T-helper 1 cell treated with Interleukin-12 subunit alpha and Interleukin-12 subunit beta and Interleukin-4 antibody, amounts not matched to agents 30 ng/mL and 1 ng/mL, for 36 hours (primary cell): ENCODE measurements at regions not wholly inside any gene's neighbourhood (a gene's known extent, or its start where the extent isn't known, plus 50 kb on each side); places are given as distances from the start of the nearest gene placed in this dataset.

ENCODE experiments used
- intact Hi-C: fragments of 100-400 bp; cut with micrococcal nuclease; formaldehyde crosslinking; loops from one replicate; pipeline ENCODE4 v1.15.1; 2024

DNA sequence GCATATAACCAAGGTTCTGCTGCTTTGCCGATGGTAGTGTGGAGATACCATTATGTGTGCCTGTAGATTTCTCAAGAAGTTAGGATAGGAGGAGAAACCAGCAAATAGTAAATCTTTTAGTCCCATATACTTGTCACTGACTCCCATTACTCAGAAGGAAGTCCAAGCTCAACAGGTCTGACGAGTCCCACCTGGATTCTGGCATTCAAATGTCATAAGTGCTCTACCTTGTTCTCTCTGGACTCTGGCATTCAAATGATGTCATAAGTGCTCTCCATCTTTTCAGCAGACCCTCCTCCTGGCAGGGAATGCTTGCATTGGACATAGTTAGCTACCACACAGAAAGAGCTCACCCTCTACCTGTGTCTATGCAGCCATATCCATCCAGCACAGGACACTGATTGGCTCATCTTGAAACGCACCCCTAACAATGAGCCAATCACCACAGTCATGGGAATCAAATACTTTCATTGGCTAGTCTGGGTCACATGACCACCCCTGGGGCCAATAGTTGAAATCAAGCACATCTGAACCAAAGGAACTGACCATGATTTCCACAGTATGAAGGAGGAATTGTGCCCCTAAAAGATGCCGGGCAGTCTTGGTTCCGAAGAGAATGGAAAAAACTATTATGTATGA lies 205.0 kb upstream of the ADAMTS9 start:
- intact Hi-C loops = no loop called here

DNA sequence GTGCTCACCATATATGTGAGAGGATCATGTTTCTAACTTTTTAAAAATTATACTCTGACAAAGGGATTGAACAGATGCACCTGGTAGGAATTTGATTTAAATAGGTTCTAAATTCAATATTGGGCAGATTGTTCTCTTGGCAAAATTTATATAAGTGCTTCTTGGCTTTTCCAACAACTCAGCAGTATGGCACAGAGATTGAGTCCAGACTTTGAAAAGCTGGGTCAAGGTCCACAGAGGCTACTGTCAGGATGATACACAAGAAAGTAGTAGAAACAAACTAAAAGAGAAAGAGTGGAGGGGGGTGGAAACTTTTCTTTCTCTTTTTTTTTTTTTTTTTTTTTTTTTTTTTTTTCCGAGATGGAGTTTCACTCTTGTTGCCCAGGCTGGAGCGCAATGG lies 203.2 kb upstream of the ADAMTS9 start:
- intact Hi-C loops = no loop called here

DNA sequence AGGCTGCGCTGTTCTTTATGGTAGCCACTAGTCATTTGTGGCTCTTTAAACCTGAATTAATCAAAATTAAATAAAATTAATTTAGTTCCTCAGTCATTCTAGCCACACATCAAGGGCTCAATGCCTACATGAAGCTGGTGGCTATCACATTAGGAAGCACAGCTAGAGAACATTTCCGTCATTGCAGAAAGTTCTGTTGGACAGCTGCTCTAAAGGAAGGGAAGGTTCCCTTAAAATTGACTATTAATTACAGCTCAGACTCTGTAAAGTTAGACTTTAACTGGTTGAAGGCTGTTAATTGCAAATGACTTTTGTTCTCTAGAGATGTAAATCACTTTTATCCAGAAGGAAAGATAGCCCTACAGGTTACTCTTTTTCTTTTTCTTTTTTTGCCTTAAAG lies 202.7 kb upstream of the ADAMTS9 start:
- intact Hi-C loops = no loop called here

DNA sequence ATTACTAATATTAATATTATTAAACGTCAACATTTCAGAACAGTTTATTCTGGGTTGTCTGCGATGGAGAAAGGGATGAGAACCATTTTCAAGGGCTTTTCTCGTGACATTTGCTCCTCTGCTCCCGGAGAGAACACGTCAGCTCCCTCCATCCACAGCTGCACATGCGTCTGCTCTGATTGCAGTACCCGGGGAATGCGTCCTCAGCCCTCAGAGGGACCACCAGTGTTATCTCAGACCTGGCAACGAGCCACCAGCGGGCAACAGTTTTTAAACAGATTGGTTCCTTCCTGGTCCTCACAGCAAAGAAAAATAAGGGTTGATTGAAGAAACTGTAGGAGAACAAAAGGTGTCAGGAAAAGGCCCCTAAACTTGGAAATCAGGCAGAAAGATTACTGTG lies 202.2 kb upstream of the ADAMTS9 start:
- intact Hi-C loops = no loop called here

DNA sequence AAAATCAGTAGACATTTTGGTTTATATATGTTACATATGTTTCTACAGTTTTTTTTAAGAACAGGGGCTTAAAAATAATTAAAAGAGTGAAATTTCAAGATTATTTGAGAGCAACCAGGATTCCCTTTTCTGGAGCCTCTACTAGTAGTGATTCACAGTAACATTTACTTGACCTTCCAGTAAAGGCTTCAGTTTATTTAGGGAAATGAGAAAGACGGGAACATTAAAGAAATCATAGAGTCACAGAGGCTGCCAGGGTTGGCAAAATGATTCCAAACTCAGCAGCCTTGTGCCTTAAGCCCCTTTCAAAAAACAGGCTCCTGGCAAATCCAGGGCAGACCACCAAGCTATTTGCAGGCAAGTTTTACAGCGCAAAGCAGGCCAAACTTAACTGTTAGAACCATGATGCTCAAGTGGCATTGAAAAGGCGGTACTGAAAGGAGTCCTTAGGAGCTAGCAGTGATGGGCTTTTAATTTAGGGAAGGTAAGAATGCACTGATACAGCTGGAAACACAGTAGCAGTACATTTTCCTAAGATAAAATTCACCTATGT lies 201.1 kb upstream of the ADAMTS9 start:
- intact Hi-C loops = no loop called here

DNA sequence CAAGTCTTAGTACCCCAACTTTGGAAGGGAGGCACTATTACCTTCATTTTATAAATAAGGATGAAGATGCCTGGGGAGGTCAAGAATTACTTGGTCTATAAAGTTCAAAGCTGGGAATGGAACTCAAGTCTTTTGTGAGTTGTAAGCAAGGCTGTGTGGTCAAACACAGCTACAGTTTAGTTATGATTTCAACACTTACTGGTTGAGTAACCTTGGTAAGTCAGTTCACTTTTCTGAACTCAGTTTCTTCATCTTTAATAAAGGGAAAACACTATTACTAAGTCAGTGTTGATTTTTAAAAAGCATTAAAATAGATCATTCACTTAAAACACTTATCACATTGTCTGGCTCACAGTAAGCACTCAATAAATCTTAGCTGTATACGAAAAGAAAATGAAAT lies 200.4 kb upstream of the ADAMTS9 start:
- intact Hi-C loops = no loop called here

DNA sequence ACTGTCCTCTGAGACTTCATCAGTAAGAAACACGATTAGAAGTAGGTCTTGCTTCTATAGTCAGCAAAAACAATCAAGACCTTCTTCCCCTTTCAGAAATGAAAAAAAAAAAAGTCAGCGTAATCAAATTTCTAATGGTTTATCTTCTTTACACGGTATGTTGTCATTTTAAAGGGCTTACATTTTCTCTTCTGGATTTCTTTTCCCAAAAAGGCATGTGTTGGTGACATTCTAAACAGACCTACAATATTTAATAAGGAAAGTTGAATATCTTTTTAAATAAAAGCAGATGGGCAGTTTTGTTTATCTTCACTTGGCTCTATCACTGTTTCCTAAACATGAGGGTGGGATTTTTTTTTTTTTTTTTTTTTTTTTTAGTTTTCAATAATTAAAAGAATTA lies 197.3 kb upstream of the ADAMTS9 start:
- intact Hi-C loops = no loop called here

DNA sequence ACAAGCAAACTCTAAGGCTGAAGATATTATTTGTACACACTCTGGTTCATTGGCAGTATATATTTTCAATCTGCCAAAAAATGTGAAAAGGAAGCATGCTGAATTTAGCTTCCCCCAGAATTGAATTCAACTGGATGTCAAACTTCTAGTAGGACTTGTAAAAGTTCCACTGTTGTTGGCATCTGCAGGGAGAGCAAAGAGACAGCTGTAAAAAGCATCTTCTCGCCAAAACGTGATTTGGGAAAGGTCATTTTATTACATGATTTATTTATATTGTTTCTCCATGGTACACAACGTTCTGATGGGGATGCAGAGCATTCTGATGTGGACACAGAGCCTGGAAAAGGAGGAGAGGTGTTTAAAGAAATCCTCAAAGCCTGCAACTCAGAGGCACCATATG lies 196.7 kb upstream of the ADAMTS9 start:
- intact Hi-C loops = no loop called here

DNA sequence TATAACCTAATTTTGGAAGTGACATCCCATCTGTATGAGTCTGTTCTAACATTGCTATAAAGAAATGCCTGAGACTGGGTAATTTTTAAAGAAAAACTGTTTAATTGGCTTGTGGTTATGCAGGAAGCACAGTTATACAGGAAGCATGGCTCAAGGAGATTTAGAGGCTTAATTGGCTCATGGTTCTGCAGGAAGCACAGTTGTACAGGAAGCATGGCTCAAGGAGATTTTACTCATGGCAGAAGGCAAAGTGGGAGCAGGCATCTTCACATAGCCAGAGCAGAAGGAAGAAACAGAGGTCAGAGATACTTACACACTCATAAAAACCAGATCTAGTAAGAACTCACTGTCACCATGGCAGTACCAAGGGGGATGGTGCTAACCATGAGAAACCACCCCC lies 193.1 kb upstream of the ADAMTS9 start:
- intact Hi-C loops = no loop called here

DNA sequence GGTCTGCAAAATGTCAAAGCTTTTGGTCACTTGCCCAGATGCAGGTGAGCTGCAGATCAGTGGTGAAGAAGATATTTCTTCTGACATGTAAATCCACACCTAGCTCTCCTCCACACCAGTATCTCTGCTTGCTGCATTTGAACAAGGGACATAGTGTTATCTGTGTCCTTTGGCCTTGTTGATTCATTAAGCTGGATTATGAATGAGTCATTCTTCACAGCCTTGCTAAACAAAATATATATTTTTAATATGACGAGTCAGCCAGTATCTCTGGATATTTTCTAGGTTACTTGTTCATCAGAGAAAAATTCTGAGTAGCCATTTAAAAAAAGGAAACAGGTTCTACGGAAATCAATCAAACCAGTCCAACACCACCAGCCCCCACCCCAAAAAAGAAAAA lies 190.6 kb upstream of the ADAMTS9 start:
- intact Hi-C loops = no loop called here

DNA sequence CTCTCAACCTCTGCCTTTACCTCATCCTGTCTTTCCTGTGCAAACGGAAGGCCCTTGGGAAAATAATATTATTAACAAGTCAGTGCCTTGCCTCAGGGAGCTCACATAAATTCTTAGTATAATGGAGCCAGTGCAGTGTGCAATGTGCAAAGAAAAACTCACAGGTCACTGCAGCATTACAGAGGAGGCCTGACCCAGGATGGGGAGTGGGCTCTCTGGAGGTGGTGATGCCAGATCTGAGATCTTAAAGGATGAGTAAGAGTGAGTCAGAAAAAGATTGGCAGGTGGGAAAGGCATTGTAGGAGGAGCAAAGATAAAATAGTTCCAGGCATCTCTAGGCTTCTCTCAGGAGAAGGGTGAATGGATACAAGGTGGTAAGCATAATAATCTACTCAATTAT lies 185.6 kb upstream of the ADAMTS9 start:
- intact Hi-C loops = no loop called here

DNA sequence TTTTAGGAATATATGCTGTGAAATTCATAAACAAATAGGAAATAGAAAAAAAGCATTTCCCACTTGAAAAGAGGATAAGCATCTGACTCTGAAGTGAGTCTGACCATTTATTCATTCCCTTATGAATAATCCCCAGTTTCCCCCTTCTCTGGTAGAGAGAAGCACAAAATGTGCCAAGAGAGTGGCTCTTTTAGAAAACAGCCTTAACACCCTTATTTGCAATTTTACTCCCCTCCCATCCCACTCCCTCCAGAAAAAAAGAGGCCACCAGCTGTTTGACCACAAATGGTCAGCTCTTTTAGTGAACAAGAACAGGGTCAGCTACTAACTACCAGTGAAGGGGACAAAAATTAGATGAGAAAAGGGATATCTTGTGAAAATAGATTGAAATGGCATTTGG lies 184.5 kb upstream of the ADAMTS9 start:
- intact Hi-C loops = no loop called here

DNA sequence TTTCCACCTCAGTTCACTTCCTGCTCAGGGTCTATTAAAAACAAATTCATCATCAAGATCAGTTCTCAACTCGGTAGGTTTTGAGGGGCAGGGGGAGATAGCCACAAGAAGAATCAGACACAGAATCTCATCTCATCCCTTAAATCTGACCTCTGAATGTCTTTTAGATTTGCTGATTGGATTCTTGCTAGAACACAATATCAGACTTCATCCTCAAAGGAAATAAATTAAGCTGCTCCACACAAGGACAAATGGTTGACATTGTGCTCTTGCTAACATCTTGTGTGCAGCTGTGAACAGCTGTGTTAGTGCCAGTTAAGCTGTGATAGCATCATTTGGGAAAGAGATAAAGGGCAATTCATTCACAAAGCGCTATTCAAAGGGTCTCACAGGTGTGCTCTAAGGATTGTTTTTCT lies 184.0 kb upstream of the ADAMTS9 start:
- intact Hi-C loops = no loop called here

DNA sequence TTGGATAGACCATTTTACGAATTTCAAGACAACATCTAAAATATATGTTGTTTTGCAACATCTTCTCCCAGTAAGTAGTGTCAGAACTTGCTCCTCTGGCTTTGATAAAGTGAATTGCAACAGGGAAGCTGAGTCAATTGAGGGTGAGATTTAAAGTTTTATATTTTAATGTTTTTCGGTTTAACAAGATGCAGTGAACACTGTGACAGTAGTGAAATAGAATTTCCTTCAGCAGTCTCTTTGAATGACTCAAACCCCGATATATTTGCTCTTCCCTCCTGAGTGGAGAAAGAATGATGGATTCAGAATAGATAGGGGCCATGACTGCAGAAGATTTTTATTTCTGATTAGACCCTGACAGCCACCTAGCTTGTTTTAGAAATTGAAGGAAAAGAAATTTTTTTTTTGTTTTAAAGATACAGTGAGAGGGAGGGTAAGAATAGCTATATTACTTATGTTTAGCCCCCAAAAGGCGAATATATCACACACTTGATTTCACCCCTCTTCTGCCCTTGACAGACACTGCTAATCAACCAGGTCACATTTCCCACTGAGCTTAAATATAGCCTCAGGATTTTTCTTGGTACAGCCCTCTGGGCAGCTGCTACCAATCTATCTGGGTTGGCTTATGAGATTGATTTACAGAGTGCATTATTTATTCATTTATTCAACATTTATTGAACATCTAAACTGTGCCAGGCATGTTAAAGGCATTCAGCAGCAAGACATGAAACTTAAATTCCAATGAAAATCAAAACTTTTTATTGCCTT lies 183.3 kb upstream of the ADAMTS9 start:
- intact Hi-C loops = no loop called here

DNA sequence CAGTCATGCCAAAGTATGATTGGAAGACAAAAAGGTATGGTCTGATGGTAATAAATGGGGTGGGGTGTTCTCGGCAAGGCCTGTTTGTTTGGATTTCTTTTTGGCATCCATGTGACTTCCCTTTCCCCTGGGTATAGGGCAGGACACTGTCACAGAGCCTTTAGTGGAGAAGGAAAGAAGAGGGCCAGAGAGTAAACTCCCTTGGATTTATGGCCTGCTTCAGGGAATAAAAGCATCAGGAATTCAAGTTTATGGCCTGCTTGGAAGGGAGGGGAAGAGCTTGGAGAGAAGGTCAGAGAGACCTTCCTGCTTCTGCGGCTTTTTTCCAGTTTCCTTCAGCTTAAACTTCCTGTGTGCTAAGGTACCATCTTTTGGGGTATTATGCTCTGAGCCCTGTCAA lies 179.4 kb upstream of the ADAMTS9 start:
- intact Hi-C loops = no loop called here

DNA sequence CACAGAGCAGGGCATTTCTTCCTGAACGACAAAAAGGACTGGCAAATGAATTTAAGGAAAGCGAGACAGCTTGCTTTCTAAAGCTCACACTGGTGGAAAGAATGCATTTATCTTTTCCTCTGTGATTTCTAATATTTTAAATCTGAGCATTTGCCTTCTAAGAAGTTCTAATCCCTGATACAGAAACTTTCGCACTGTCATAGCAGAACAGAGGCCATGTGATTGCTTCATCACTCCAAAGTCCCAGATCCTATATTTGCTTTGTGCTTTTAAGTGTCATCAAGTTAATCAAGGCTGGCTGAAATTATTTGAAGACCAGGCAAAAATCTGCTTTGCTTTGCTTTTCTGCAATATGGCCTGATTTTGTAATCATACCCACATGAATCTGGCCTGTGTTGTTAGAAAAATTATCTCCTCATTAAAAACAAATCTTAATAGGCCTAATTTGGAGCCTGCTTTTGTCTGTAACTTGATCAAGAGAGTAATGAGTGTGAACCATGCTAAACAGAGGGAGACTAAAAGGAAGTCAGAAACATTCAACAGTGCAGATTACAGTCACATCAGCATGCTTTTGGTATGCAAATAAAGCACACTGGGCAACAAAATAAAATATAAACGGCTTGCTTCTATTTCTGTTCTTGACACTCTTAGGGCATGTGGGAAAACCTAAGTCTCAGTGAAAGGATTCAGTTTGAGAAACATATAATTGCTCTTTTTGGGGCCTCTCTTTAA lies 178.2 kb upstream of the ADAMTS9 start:
- intact Hi-C loops = no loop called here

DNA sequence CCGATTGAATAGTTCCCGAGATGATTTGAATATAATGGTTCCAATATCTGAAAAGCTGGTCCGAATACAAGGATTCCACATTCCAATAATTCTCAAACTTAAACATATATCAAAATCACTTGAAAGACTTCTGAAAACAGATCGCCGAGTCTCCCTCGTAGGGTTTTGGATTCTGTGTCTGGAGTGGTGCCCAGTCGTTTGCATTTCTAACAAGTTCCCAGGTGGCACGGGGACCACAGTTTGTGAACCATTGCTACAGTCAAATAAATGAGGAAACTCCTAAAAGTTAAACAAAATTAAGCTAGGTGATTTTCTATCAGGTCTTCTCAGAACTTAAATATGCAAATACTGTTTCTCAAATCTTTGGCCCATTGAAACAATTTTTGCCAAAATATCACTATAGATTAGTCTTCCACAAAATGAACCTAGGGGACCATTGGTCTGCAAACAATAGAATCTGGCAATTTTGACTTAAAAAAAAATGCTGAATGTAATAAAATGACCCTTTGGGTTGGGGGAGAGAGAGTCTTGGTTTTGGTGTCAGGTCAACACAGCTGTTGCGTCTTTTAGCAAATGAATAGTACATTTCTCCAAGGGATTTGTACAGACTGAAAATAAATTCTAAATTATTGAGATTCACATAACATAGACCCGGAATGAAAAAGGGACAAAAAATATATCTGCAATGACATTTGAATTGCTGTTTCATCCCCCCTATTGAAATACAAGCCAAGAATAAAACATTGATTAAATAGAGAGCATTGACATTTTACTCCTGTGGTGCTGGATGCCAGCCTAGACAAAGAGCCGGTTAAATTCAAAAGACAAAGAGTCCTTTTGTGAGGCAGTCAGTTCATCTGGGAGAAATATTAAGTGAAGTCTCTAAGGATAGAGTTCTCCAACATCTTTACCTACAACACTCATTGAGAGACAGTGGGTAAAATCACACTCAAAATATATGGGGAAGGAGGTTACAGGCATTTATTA lies 175.7 kb upstream of the ADAMTS9 start:
- intact Hi-C loops = no loop called here

DNA sequence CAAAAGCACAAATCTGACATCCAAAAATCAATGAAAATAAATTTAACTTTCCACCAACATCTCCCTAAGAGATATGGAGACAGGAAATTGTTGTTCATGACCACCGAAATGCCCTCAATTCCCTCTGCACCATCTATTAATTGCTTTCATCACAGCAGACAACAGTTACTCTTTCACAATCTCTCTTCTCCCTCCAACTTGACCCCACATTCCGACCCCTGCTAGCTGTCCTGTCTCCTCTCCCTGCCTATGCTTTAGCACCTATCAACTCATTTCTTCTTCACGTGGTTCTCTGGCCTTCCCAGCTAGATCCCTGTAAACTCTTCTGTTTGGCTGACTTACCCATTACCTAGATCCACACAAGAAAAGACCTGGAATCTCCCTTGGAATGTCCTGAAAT lies 173.9 kb upstream of the ADAMTS9 start:
- intact Hi-C loops = no loop called here

DNA sequence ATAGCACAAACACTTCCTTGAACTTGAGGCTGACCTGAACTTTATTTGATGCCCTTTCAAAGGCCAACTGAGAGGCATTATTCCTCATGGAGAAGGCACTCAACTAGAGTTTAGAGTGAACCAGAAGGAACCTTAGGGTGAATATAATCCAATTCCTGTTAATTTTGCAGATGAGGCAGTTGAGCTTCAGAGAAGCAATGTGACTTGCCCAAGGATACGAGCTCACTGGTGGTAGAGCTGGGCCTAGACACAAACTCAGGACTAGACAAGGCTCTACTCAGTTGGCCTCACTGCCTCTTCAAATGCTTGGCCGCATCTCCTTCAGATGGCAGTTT lies 172.7 kb upstream of the ADAMTS9 start:
- intact Hi-C loops = no loop called here

DNA sequence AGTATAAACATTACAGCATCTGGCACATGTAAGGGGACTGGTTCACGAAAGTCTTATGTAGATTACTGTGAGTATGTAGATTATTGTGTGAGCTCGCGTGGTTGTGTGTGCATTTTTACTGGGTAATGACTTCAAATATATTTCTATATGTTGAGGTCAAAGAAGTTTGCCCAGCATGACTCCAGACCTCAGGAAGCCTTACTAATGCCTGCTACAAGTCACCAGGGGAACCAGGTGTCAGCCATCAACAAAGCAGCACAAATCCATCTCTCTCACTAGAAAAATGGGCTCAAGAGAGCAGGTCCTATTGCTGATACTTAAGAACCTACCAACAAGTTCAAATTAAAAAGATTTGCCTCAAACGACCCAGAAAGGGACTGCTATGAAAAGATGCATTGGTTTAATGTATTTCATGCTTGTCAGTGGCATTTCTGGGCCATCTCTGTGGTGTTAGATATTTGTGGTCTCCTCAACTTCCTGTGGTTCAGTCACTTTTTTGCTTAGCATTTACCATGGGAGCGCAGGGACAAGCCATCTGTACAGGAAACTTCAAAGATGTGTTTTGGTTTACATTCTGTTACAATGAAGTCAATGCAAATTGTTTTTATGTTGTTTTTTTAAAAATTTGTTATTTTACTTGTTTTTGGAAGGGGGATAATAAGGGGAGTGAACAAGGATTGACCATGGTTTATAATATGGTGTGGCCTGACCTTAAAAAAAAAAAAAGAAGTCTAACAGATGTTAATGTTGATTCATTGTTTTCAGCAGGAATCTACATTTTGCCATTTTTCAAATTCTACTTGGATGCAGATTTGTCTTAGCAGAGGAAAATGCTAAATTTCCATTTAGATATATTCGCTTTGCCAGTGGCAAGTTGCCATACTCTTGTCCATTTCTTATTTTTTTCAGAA lies 172.1 kb upstream of the ADAMTS9 start:
- intact Hi-C loops = no loop called here
